GM12878 (cell line): ENCODE measurements at regions not wholly inside any gene's neighbourhood (a gene's known extent, or its start where the extent isn't known, plus 50 kb on each side); places are given as distances from the start of the nearest gene placed in this dataset.

ENCODE experiments used
- CTCF ChIP-seq, 3 experiments: IDR thresholded peaks in 2 of 3; conservative IDR thresholded peaks in 1 of 3; 2 replicates each; pipeline ENCODE4 v1.5.1; 2011; ENCODE audit warnings: low read depth in 3 of 3, low read length in 3 of 3, mild to moderate bottlenecking in 3 of 3, control low read depth in 2 of 3, moderate library complexity in 2 of 3, inconsistent platforms in 1 of 3, mixed read lengths in 1 of 3; ENCODE audit not compliant: control insufficient read depth in 2 of 3, insufficient read depth in 1 of 3; ENCODE audit errors: extremely low read depth in 1 of 3
- EZH2 ChIP-seq: IDR thresholded peaks from 2 replicates; pipeline ENCODE4 v1.6.1; 2012; ENCODE audit warnings: low read depth, mild to moderate bottlenecking, control low read depth, inconsistent platforms, low read length, borderline replicate concordance; ENCODE audit not compliant: control insufficient read depth
- KAT2A ChIP-seq: conservative IDR thresholded peaks from 2 replicates; pipeline ENCODE4 v1.6.1; 2011; ENCODE audit warnings: low read depth, low read length; ENCODE audit not compliant: control insufficient read depth
- MAX ChIP-seq: IDR thresholded peaks from 2 replicates; pipeline ENCODE4 v1.6.1; 2012; ENCODE audit warnings: low read depth, low read length, improper control_type of control experiment
- MTA3 ChIP-seq: IDR thresholded peaks from 2 replicates; pipeline ENCODE4 v1.6.1; 2012; ENCODE audit warnings: low read length, inconsistent platforms, borderline replicate concordance
- NKRF ChIP-seq: fragments of 450-650 bp; conservative IDR thresholded peaks from 2 replicates; pipeline ENCODE4 v1.6.1; 2017; ENCODE audit warnings: mild to moderate bottlenecking, moderate library complexity
- SMARCA5 ChIP-seq: fragments of 450-650 bp; IDR thresholded peaks from 2 replicates; pipeline ENCODE4 v1.6.1; 2017; ENCODE audit warnings: mild to moderate bottlenecking
- STAT1 ChIP-seq: fragments of 450-650 bp; conservative IDR thresholded peaks from 2 replicates; pipeline ENCODE4 v1.6.1; 2014; ENCODE audit warnings: antibody characterized with exemption, mild to moderate bottlenecking
- ZNF687 ChIP-seq: fragments of 450-650 bp; IDR thresholded peaks from 2 replicates; pipeline ENCODE4 v1.6.1; 2017; ENCODE audit warnings: mild to moderate bottlenecking, moderate library complexity

GRCh38 chr7:136116186-136116585, 139.0 kb upstream of the MTPN start:
- TF ChIP-seq CTCF (IDR thresholded peaks at IDR 0.05 in 2 of 3, conservative IDR thresholded peaks at IDR 0.05 in 1 of 3; ENCODE audit: control insufficient read depth in 2 of 3, extremely low read depth in 1 of 3, insufficient read depth in 1 of 3, low read depth in 3 of 3, low read length in 3 of 3): no peak
- TF ChIP-seq KAT2A: no peak
- TF ChIP-seq ZNF687: no peak
- no peak for TF ChIP-seq MTA3
- TF ChIP-seq EZH2: no peak
- no peak for TF ChIP-seq NKRF
- no peak for TF ChIP-seq STAT1
- no peak for TF ChIP-seq MAX
- TF ChIP-seq SMARCA5: no peak
